ENCODE measurements at regions not wholly inside any gene's neighbourhood (a gene's known extent, or its start where the extent isn't known, plus 50 kb on each side); places are given as distances from the start of the nearest gene placed in this dataset.

DNA sequence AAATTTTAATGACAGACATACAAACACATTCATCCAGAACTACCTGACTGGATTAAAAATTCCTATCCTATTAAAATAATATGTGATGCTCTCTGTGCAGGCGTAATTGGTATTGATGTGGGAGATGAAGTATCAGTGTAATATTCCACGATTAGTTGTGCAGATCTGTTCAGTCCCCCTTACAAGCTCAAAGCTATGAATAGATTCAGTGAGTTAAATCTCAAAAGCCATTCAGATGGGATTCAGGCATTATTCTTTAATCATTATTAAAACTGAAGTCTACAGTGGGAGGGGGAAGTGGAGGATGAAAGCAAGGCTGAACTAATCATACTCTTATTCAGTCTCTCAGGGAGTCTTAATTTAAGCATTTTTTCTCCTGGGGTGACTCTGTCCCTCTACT is 855.8 kb downstream of the EFNA5 start:
- Mint-ChIP-seq H3K4me1 (no peaks in the 10 kb centered on the region), H3K27me3 (no peaks in the 10 kb centered on the region), H3K9me3 (no peaks in the 10 kb centered on the region), H3K27ac (no peak overlapping the region), H3K4me3 (no peak overlapping the region), H3K36me3 (ENCODE audit: low read depth) (no peaks in the 10 kb centered on the region)
- CTCF ChIA-PET, result no interaction called here
- TF ChIP-seq, protein P1, sequence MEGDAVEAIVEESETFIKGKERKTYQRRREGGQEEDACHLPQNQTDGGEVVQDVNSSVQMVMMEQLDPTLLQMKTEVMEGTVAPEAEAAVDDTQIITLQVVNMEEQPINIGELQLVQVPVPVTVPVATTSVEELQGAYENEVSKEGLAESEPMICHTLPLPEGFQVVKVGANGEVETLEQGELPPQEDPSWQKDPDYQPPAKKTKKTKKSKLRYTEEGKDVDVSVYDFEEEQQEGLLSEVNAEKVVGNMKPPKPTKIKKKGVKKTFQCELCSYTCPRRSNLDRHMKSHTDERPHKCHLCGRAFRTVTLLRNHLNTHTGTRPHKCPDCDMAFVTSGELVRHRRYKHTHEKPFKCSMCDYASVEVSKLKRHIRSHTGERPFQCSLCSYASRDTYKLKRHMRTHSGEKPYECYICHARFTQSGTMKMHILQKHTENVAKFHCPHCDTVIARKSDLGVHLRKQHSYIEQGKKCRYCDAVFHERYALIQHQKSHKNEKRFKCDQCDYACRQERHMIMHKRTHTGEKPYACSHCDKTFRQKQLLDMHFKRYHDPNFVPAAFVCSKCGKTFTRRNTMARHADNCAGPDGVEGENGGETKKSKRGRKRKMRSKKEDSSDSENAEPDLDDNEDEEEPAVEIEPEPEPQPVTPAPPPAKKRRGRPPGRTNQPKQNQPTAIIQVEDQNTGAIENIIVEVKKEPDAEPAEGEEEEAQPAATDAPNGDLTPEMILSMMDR (IDR thresholded peaks at IDR 0.05), result no peak
- no peak for ATAC-seq (ENCODE audit: low read depth)
- POLR2A ChIA-PET, result no interaction called here
- intact Hi-C loops (cut with micrococcal nuclease), result no loop called here
- no peak for DNase-seq

DNA sequence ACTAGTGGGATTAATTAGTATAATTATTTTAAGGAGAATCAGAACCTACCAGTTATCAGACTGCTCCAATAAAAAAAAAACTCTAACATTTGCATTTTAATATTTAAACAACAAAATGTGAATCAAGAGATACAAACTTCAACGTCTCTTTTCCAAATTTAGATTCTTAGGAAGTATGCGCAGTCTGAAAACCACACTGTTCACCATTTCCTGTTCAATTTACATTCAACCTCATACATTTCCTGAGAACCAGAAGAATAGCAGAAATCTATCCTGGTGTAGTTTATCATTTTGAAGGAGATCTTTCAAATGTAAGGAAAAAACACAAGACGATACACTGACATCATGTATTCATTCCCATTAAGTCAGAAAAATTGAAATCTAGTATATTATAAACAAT is 869.2 kb downstream of the EFNA5 start:
- TF ChIP-seq, protein P1 (IDR thresholded peaks at IDR 0.05), result no peak
- Mint-ChIP-seq H3K27ac (no peak overlapping the region), H3K9me3 (no peaks in the 10 kb centered on the region), H3K36me3 (ENCODE audit: low read depth) (no peaks in the 10 kb centered on the region), H3K27me3 (no peaks in the 10 kb centered on the region), H3K4me3 (no peak overlapping the region), H3K4me1 (no peaks in the 10 kb centered on the region)
- intact Hi-C loops (cut with micrococcal nuclease), result no loop called here
- ChIA-PET POLR2A (no interaction called here), CTCF (no interaction called here)
- DNase-seq (no peak), ATAC-seq (ENCODE audit: low read depth) (no peak)

DNA sequence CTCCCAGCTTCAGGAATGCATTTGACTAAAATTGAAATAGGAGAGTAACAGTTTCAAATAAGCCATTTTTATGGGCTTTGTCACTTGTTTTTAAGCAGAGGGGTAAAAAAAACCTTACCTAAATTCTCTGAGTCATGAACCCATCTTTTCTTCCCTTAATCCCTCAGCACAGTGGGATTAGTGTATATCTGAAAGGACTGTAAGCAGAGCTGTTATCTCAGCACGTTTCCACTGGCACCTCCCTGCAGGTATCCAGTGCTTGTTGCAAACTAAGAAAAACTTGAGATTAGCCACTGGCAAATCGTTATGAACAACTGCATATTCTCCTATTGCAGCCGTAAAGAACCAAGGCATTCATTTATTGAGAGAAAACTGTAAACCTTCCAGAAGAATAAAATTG is 872.7 kb downstream of the EFNA5 start:
- Mint-ChIP-seq H3K27ac (no peak overlapping the region), H3K36me3 (ENCODE audit: low read depth) (no peaks in the 10 kb centered on the region), H3K4me1 (no peaks in the 10 kb centered on the region), H3K27me3 (no peaks in the 10 kb centered on the region), H3K4me3 (no peak overlapping the region), H3K9me3 (no peaks in the 10 kb centered on the region)
- TF ChIP-seq, protein P1 (IDR thresholded peaks at IDR 0.05), result no peak
- ChIA-PET POLR2A (no interaction called here), CTCF (no interaction called here)
- ATAC-seq (ENCODE audit: low read depth), result no peak
- intact Hi-C loops (cut with micrococcal nuclease), result no loop called here
- no peak for DNase-seq

DNA sequence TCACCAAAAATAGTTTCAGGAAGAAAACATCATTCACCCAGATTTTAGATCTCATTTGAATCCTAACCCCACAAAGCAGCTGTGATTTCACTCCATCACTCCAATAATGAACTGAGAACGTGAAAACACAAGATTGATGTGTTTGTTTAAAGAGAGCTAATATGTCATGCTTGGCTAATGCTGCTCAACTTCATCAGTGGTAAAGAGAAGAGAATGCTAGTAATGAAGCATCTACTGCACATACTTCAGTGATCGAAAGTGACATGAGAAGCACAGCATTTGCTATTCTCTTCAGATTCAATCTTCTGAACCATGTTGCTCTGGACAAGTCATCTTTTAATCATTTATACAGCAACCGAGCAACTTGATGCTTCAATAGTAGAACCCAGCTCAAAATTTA is 874.7 kb downstream of the EFNA5 start:
- TF ChIP-seq, protein P1 (IDR thresholded peaks at IDR 0.05), result no peak
- Mint-ChIP-seq H3K9me3 (no peaks in the 10 kb centered on the region), H3K4me1 (no peaks in the 10 kb centered on the region), H3K27ac (no peak overlapping the region), H3K4me3 (no peak overlapping the region), H3K27me3 (no peaks in the 10 kb centered on the region), H3K36me3 (ENCODE audit: low read depth) (no peaks in the 10 kb centered on the region)
- POLR2A ChIA-PET, result no interaction called here
- DNase-seq, result no peak
- CTCF ChIA-PET, result no interaction called here
- ATAC-seq (ENCODE audit: low read depth), result no peak
- intact Hi-C loops (cut with micrococcal nuclease), result no loop called here

DNA sequence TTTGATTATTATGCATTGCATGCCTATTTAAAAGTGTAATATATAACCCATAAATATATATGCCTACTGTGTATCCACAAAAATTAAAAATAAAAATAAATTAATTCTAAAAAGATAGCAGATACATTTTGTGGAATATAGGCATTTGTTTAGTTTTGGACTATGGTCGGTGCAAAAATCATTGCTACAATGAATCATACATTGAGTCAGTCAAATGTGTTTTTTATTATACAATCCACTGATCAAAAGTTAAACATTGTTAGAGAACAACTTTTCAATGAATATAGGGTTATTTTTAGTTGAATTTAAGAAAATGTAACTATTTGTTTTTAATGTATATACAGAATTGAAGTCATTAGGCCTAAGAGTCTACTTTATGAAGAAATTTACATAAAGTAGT is 885.9 kb downstream of the EFNA5 start:
- POLR2A ChIA-PET, result no interaction called here
- H3K4me1 Mint-ChIP-seq, result no peaks in the 10 kb centered on the region
- TF ChIP-seq, protein P1 (IDR thresholded peaks at IDR 0.05), result no peak

More for the DNA sequence above, 885.9 kb downstream of the EFNA5 start:
- intact Hi-C loops (cut with micrococcal nuclease), result no loop called here
- CTCF ChIA-PET, result no interaction called here
- peaks cover 7% of the 10 kb centered on the region for H3K9me3 Mint-ChIP-seq
- H3K27ac Mint-ChIP-seq, result no peak overlapping the region
- DNase-seq (no peak), ATAC-seq (ENCODE audit: low read depth) (no peak)
- H3K27me3 Mint-ChIP-seq, result no peaks in the 10 kb centered on the region
- H3K4me3 Mint-ChIP-seq, result no peak overlapping the region
- H3K36me3 Mint-ChIP-seq (ENCODE audit: low read depth), result no peaks in the 10 kb centered on the region

Measured in activated B cell treated with CpG ODN at 0.5 μM for 24 hours (primary cell).